ENCODE measurements at regions not wholly inside any gene's neighbourhood (a gene's known extent, or its start where the extent isn't known, plus 50 kb on each side); places are given as distances from the start of the nearest gene placed in this dataset.

DNA sequence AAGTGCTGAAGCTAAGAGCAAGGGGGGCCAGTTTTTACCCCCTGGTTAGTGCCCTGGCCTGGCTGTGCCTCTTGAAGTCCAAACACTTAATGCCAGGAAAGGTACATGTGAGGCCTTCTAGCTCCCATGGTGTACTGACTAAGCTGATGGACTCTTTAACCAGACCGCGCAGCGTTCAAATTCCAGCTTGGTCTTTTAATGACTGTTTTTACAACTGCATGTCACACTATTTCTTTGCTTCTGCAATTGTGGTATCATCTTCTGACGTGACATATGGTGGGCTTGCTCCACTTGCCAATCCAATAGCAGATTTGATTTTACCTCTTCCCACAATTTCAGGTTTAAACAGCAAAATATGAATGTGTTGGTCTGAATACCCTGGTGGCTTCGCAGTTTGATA is 197.3 kb downstream of the HUNK start:
- Mint-ChIP-seq H3K27me3 (ENCODE audit: low read depth, unreplicated experiment) (peaks cover 7% of the 10 kb centered on the region), H3K9me3 (ENCODE audit: unreplicated experiment) (peaks cover 3% of the 10 kb centered on the region)

DNA sequence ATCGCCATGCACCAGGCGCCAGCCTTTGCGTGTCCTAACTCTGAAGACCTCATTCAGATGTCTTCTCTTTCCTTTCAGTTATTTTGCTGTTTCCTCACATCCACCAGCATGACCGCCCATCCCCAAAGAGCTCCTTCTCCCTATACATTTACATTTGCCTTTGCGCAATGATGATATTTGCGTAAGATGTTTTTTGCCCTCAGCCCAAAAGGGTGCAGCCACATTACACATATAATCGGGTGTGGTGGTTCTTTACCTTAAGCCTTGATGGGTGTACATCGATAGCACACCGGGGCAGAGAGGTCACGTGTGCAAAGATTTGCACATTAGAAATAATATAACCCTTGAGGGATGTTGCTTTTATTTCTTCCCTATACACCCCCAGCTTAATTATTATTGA is 192.8 kb downstream of the HUNK start:
- no peak for FAIRE-seq
- H3K4me3 Mint-ChIP-seq (ENCODE audit: unreplicated experiment), result no peak overlapping the region

More for the DNA sequence above, 197.3 kb downstream of the HUNK start:
- Histone ChIP-seq H3K79me2 (ENCODE audit: insufficient read depth, low read length) (no peaks in the 10 kb centered on the region), H2AFZ (ENCODE audit: low read depth, low read length) (no peak overlapping the region), H3K9ac (ENCODE audit: low read length) (no peak overlapping the region), H3K27ac (ENCODE audit: low read depth, low read length) (no peak overlapping the region), H3K4me3 (ENCODE audit: insufficient read depth, low read depth, low read length) (no peak overlapping the region), H4K20me1 (ENCODE audit: insufficient read depth, low read length) (no peaks in the 10 kb centered on the region), H3K4me1 (ENCODE audit: insufficient read depth, low read length) (no peaks in the 10 kb centered on the region), H3K4me2 (ENCODE audit: low read length) (no peak overlapping the region), H3K36me3 (ENCODE audit: insufficient read depth, low read length) (no peaks in the 10 kb centered on the region), H3K9me3 (ENCODE audit: insufficient read depth, low read depth, low read length) (no peaks in the 10 kb centered on the region), H3K27me3 (ENCODE audit: insufficient read depth, low read length) (no peaks in the 10 kb centered on the region)
- TF ChIP-seq, protein P1, sequence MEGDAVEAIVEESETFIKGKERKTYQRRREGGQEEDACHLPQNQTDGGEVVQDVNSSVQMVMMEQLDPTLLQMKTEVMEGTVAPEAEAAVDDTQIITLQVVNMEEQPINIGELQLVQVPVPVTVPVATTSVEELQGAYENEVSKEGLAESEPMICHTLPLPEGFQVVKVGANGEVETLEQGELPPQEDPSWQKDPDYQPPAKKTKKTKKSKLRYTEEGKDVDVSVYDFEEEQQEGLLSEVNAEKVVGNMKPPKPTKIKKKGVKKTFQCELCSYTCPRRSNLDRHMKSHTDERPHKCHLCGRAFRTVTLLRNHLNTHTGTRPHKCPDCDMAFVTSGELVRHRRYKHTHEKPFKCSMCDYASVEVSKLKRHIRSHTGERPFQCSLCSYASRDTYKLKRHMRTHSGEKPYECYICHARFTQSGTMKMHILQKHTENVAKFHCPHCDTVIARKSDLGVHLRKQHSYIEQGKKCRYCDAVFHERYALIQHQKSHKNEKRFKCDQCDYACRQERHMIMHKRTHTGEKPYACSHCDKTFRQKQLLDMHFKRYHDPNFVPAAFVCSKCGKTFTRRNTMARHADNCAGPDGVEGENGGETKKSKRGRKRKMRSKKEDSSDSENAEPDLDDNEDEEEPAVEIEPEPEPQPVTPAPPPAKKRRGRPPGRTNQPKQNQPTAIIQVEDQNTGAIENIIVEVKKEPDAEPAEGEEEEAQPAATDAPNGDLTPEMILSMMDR (IDR thresholded peaks at IDR 0.05; ENCODE audit: insufficient read depth, low read depth, low read length), result no peak
- TF ChIP-seq EZH2 (IDR thresholded peaks at IDR 0.05; ENCODE audit: insufficient read depth, low read length), result no peak
- Mint-ChIP-seq H3K4me1 (ENCODE audit: low read depth, unreplicated experiment) (no peaks in the 10 kb centered on the region), H3K27ac (ENCODE audit: unreplicated experiment) (no peak overlapping the region), H3K4me3 (ENCODE audit: unreplicated experiment) (no peak overlapping the region), H3K36me3 (ENCODE audit: low read depth, unreplicated experiment) (no peaks in the 10 kb centered on the region)
- FAIRE-seq, result no peak
- no peak for DNase-seq (ENCODE audit: low read depth)

DNA sequence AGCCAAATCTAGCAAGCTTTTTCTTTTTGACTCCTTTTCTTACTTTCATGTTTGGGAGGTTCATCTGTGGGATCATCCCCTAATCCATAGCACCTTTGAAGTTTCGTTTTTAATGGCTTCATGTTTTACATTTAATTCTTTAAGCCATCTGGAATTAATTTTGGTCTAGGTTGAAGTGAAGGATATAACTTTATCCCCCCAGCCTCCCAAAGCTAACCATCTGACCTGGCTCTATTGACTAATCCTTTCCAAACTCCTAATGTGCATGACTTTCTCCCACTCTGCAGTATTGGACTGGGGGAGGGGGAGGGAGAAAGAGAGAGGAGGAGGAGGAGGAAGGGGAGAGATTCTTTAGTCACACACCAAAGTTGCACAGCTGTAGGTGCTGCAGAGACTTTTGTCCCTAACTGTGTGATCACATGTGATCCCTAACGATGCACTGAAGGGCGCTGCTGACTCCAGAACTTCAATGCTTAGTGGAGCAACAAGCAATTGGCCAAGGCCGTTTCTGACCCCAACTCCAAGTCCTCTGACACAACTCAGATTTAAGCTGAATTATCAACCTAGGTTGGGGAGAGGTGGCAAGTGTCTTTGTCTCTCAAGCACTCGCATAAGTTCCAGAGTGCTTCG is 191.6 kb downstream of the HUNK start:
- Histone ChIP-seq H3K27ac (ENCODE audit: low read depth, low read length) (no peak overlapping the region), H2AFZ (ENCODE audit: low read depth, low read length) (no peak overlapping the region), H3K27me3 (ENCODE audit: insufficient read depth, low read length) (no peaks in the 10 kb centered on the region), H3K4me2 (ENCODE audit: low read length) (no peak overlapping the region), H4K20me1 (ENCODE audit: insufficient read depth, low read length) (no peaks in the 10 kb centered on the region), H3K36me3 (ENCODE audit: insufficient read depth, low read length) (no peaks in the 10 kb centered on the region), H3K79me2 (ENCODE audit: insufficient read depth, low read length) (no peaks in the 10 kb centered on the region), H3K9ac (ENCODE audit: low read length) (no peak overlapping the region), H3K4me3 (ENCODE audit: insufficient read depth, low read depth, low read length) (no peak overlapping the region), H3K4me1 (ENCODE audit: insufficient read depth, low read length) (no peaks in the 10 kb centered on the region), H3K9me3 (ENCODE audit: insufficient read depth, low read depth, low read length) (no peaks in the 10 kb centered on the region)
- Mint-ChIP-seq H3K27ac (ENCODE audit: unreplicated experiment) (no peak overlapping the region), H3K9me3 (ENCODE audit: unreplicated experiment) (peaks cover under 1% of the 10 kb centered on the region), H3K4me1 (ENCODE audit: low read depth, unreplicated experiment) (no peaks in the 10 kb centered on the region), H3K4me3 (ENCODE audit: unreplicated experiment) (no peak overlapping the region), H3K27me3 (ENCODE audit: low read depth, unreplicated experiment) (peaks cover 7% of the 10 kb centered on the region), H3K36me3 (ENCODE audit: low read depth, unreplicated experiment) (no peaks in the 10 kb centered on the region)
- FAIRE-seq (no peak), DNase-seq (ENCODE audit: low read depth) (no peak)
- TF ChIP-seq EZH2 (IDR thresholded peaks at IDR 0.05; ENCODE audit: insufficient read depth, low read length), result no peak
- TF ChIP-seq, protein P1 (IDR thresholded peaks at IDR 0.05; ENCODE audit: insufficient read depth, low read depth, low read length), result no peak

More for the DNA sequence above, 192.8 kb downstream of the HUNK start:
- H3K27me3 ChIP-seq (ENCODE audit: insufficient read depth, low read length), result no peaks in the 10 kb centered on the region
- H3K36me3 ChIP-seq (ENCODE audit: insufficient read depth, low read length), result no peaks in the 10 kb centered on the region
- TF ChIP-seq EZH2 (IDR thresholded peaks at IDR 0.05; ENCODE audit: insufficient read depth, low read length), result no peak
- TF ChIP-seq, protein P1 (IDR thresholded peaks at IDR 0.05; ENCODE audit: insufficient read depth, low read depth, low read length), result no peak
- Mint-ChIP-seq H3K27ac (ENCODE audit: unreplicated experiment) (no peak overlapping the region), H3K9me3 (ENCODE audit: unreplicated experiment) (no peaks in the 10 kb centered on the region), H3K36me3 (ENCODE audit: low read depth, unreplicated experiment) (no peaks in the 10 kb centered on the region), H3K27me3 (ENCODE audit: low read depth, unreplicated experiment) (peaks cover 7% of the 10 kb centered on the region), H3K4me1 (ENCODE audit: low read depth, unreplicated experiment) (no peaks in the 10 kb centered on the region)
- no peak overlapping the region for H3K27ac ChIP-seq (ENCODE audit: low read depth, low read length)
- no peaks in the 10 kb centered on the region for H3K79me2 ChIP-seq (ENCODE audit: insufficient read depth, low read length)
- no peak overlapping the region for H3K4me2 ChIP-seq (ENCODE audit: low read length)
- H2AFZ ChIP-seq (ENCODE audit: low read depth, low read length), result no peak overlapping the region
- DNase-seq (ENCODE audit: low read depth), result no peak
- H4K20me1 ChIP-seq (ENCODE audit: insufficient read depth, low read length), result no peaks in the 10 kb centered on the region
- H3K4me1 ChIP-seq (ENCODE audit: insufficient read depth, low read length), result no peaks in the 10 kb centered on the region
- no peaks in the 10 kb centered on the region for H3K9me3 ChIP-seq (ENCODE audit: insufficient read depth, low read depth, low read length)
- H3K9ac ChIP-seq (ENCODE audit: low read length), result no peak overlapping the region
- H3K4me3 ChIP-seq (ENCODE audit: insufficient read depth, low read depth, low read length), result no peak overlapping the region
